GM19043 (cell line): ENCODE measurements at regions not wholly inside any gene's neighbourhood (a gene's known extent, or its start where the extent isn't known, plus 50 kb on each side); places are given as distances from the start of the nearest gene placed in this dataset.
"Not testable (repeated sequence)": the region's sequence is repeated elsewhere in the genome, so short reads cannot be mapped to it uniquely, and the experiment has no call there.

Experiments used
- ATAC-seq: cut with Tn5 transposase; IDR thresholded peaks from one replicate; pipeline ENCODE4 v1.9.1; 2021; ENCODE audit warnings: low read depth; ENCODE audit not compliant: unreplicated experiment

DNA sequence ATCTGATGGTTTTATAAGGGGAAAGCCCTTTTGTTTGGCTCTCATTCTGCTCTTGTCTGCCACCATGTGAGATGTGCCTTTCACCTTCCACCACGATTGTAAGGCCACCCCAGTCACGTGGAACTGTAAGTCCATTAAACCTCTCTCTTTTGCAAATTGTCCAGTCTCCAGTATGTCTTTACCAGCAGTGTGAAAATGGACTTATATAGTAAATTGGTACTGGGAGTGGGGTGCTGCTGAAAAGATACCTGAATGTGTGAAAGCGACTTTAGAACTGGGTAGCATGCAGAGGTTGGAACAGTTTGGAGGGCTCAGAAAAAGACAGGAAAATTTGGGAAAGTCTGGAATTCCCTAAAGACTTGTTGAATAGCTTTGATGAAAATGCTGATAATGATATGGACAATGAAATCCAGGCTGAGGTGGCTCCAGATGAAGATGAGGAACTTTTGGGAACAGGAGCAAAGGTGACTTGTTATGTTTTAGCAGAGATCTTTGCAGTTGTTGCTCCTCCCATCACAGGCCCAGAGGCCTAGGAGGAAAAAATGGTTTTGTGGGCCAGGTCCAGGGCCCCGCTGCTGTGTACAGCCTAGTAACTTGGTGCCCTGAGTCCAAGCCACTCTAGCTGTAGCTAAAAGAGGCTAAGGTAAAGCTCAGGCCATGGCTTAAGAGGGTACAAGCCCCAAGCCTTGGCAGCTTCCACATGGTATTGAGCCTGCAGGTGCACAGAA lies 275.7 kb upstream of the NPSR1 start:
- no peak for ATAC-seq

DNA sequence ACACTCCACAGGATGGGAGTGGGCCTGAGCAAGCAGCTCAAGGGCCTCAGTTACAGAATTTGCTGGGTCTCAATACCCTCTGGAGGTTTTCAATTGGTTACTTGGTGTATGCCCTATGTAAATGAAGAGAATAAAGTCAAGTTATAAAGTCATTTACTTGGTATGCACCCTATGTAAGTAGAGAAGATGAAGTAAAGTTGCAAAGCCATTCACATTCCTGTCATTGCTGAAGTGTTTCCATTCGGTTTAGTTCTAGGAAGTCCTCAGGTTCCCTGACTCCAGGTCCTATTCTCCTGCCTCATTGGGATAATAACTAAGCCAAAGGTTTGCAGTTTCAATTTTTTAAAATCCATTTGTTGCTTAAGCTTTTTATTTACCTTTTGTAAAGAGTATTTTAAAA lies 272.6 kb upstream of the NPSR1 start:
- ATAC-seq, result no peak

DNA sequence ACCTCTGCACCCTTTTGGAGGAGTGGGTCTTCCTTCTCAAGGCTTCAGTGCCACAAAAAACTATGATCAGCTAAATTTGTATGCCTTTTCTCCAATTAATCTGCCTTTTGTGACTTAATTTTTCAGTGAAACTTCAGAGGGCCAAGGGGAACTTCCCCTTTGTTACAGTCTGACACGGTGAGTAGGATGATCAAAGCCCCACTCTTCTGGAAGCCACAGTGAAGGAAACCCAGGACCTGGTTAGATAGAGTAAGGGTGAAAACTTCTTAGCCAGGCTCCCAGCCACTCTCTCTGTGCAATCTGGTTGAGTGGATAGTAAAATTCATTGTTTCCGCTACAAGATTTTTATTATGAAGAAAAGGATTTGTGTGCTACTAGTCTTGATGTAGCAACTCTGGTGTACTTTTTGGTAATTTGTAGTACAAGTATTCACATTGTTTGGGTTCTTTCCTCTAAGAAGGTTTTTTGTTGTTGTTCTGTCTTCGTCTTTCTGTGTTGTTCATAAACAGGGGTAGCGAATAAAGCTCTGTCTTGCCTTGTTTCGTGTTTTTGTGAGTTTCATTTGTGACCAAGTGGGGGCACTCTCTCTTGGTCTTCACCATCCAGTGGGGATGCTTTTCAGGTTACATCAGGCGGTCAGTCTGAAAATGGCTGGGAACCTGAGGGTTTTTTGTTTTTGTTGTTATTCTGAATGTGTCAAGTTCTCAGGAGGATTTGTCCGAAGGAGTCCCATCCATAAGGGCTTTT lies 268.5 kb upstream of the NPSR1 start:
- no peak for ATAC-seq

DNA sequence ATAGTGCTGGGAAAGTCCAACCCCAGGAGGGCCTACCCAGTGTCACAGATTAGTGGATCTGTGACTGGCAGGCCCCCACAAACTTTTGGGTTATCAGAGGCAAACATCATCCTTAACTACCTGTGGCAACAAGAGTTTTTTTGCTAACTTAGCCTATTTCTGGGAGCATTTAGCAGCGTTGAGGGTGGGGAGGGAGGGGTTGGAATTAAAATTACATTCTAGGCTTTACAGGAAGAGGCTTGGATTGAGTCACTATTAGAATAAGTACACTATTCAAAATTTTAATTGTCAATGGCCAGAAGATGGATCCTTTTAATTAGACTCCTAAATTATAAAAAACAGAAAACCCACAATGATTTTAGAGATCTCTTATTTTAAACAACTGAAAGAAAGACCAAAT lies 267.9 kb upstream of the NPSR1 start:
- no peak for ATAC-seq

DNA sequence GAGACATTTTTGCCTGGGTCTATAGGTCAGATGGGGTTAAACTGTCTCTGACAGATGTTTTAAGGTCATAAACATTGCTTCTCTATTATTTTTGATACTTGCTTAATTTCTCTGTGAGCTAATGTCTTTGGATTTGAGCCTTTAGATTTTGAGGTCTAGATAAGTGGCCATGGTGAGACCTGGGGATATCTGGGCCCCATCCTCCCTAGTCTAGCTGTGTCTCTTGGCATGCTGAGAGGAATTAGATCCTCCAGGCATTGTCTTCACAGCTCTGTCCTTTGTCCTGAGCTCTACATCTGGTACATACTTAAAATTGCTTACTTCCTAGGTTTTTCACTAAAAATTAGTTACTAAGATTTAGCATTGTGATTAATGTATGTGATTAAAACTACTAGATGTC lies 265.0 kb upstream of the NPSR1 start:
- no peak for ATAC-seq

DNA sequence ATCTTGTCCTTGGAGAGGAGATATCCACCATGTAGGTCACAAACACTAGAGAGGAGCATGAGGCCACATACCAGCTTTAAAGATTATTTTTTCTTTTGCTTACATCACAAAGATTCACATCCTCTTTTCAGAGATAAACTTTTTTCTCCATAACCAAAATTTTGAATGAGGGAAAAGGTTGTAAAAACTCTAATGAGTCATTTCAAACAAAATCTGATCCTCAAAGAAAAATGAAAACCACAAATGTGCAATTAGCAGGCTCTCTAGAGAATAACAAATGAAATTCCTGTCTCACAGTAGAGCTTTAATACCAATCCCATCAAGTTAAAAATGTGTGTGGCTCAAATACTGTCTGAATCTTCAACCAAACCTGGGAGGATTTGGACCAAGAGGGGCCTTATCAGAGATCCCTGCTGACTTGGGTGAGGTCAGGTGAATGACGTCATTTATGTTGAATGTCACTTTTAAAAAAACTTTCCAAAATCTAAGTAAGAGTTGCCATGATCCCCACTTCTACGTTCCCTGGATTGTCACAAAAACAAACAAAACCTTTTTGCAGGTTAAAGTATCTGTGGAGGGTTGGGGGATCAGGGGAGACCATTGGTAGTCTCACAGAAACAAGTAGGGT lies 261.5 kb upstream of the NPSR1 start:
- no peak for ATAC-seq

DNA sequence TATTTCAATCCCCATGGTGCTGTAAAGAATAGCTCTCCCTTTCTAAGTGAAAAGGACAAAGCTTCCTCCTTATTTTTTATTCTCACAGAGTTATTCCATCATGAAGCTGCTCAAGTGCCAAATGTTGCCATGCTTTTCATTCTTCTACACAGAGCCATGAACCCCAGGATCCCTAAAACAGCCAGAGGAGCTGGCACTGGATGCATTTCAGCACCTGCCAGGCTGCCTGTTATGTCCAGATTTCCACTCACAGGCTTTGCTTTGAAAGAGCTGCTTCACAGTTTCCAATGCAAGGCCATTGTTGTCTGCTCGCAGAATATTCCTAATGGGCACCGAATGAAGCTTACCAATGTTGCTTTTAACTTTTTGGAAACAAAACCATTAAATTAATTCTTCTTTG lies 256.2 kb upstream of the NPSR1 start:
- no peak for ATAC-seq

DNA sequence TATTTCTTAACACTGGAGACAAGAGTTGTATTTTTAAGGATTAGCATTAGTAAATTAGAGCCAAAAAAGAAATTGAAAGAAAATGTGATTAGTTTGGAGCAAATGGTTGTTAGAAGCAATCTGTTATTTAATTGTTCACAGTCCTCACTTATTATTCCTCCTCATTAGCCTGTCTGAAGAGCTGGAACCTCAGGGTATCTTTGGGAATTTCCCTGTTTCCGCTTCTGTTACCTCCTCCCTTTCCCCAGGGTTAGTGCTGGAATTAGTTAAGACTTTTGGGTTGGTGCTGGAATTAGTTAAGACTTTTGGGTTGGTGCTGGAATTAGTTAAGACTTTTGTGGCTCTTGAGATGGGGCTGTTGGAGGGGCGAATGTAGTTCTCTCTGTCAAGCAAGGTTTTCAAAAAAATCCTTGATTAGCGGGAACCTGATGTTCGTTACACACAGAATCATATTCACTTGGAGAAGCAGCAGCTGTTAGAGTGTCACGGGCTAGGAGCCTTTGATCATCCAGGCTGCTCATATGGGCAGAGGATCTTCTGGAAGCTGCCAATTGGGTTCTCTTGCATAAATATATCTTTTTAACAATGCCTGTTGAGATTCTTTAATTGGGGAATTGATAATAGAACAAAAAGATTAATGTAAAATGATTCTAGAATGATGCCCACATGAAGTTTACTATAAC lies 251.0 kb upstream of the NPSR1 start:
- ATAC-seq, result no peak

DNA sequence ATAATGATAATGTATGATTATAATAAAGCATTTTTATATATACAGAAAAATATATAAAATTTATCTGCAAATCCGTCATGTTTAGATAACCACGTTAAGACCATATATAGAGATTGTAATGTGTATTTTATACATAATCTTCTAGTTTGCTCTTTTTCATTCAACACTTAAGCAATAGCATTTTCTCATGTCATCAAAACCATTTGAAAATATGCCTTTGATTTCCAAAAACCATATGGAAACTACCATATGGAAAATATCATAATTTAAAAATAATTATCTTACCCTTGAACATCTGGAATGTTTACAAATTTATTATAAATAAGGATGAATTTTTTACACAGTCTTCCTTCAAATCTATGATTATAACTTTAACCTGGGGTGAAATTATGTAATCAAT lies 250.4 kb upstream of the NPSR1 start:
- no peak for ATAC-seq

DNA sequence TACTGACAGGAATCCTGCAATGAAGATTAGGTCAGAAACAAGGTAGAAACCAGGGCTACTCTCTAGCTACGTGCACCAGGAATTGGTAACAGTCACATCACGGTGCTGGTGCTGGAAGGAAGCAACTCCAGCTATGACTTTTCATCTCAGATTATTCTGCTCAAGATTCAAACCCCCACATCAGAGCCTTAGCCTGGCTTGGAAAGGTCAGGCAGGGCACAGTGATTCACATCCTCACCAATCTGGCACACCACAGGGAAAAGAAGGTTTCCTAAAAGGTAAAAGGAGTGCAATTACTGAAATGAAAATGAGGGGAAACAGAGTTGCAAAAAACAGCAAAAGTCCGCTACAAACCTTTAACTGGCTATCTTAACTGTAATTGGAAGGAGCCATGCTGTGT lies 240.2 kb upstream of the NPSR1 start:
- no peak for ATAC-seq

DNA sequence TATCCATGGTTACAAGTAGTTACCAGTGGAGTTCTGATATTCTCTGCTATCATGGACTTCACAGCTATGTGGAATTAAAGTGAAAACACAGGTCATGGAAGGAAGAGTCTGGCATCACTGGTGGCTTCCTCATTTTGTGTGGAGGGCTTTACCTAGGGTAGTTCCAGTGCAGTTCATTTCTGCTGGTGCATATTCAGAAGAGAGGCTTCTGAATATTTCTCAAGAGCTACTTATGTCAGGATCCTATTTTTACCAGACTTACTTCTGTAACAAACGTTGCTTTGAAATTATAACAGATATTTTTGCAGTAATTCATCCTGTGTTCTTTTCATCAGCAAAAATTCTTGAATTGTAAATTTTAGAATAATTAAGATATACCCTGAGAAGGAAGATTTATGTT lies 236.5 kb upstream of the NPSR1 start:
- no peak for ATAC-seq

DNA sequence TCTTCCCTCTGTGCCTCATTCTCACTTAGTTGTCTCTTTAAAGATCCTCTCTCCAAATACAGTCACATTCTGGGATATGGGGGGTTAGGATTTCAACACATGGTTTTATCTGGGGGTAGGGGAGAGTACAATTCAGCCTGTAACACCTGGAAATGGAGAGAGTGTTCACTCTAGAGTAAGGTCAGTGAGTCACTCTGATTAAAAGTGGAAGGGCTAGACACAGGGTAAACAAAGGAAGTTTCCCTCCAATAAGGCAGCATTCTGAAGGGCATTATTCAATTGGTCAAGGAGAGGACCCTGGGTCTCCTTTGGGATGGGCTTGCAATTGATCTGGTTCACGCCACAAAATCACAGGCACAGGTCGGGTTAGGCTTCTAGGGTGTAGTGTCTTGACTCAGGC lies 232.8 kb upstream of the NPSR1 start:
- no peak for ATAC-seq

DNA sequence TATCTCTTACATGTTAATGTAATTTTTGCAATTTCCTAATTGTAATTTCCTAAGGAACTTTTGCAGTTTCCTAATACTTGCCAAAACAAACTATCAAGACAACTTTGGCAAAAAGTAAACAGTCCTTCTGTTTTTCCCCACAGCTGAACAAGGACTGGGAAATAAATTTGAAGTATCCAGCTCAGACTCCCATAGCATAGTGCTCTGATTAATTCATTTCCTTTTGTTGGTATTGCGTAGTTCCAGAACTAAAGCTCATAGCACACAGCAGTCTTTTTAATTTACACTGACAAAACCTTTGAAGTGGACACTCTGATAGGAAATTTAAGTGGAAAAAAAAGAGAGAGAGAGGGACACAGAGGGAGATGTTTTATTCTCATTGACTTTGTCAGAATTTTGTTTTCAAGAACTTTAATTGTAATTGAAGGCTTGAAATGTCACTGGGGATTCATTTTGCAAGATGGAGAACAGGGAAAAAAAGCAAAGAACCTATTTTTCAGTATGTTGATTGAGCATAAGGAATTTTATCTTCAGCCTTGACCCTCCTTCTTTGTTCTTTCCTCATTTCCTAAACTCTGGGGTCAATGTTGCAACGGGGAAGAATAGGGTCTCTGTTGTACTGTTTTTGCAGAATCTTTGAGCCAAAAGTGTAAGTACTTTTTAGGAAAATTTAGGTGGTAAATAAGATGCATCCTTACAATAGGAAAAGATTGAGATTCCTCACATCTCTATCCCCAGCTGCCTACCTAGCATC lies 232.2 kb upstream of the NPSR1 start:
- ATAC-seq, result no peak

DNA sequence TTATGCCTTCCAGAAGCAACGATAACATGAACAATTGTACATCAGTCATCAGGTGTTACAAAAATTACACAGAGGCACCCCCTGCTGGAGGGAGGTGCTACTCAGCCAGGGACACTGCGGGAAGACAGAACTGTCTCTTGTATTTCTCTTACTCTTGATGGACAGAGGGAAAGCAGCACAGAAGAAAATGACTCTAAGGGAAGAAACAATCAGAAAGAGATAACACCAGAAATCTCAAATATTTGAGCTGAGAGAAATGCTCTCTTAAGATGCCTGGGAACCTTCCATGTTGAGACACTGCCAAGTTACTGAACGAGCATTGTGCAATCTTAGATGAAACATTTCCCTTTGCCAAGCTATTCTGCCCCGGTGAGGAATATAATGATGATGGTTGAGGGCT lies 227.6 kb upstream of the NPSR1 start:
- ATAC-seq, result no peak

DNA sequence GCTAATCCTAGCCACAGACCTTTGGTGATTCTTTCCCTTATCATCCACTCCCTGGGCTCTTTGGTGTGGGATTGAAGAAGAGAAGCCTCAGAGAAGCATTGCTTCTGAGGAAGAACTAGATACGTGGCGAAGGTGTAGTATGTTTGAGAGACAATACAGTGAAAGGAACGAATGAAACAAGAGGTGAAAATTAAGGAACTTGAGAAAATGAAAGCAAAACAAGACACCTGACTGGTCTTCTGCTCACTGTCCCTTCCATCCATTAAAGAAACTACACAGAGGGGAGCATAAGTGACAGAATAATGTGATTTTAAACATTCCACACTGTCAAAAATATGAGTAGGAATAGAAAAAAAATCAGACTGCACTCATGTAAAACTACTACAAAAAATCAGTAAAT lies 219.6 kb upstream of the NPSR1 start:
- ATAC-seq, result no peak

DNA sequence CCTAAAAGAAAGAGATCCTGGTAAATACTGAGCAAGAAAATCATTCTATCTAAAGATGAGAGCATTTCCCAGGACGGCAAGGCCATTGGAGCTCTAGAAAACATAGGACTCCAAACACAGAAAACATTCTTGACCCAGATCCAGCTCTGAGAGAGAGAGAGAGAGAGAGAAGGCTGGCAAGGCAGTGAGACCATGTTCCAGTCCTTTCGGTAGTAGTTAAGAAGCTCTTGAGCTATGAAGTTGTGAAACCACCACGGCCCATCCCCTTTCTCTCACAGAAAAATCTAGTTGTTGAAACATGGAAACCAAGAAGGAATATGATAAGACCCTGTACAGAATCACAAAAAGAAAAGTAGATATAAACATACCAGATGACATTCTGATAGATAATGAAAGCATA lies 212.4 kb upstream of the NPSR1 start:
- ATAC-seq, result no peak

DNA sequence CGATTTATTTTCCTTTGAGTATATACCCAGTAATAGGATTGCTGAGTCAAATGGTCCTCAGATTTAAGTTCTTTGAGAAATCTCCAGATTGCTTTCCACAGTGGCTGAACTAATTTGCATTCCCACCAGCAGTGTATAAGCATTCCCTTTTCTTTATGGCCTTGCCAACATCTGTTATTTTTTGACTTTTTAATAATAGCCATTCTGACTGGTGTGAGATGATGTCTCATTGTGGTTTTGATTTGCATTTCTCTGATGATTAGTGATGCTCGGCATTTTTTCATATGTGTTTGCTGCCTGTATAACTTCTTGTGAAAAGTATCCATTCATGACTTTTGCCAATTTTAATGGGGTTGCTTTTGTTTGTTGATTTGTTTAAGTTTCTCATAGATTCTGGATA lies 209.5 kb upstream of the NPSR1 start:
- not testable (repeated sequence) for ATAC-seq

DNA sequence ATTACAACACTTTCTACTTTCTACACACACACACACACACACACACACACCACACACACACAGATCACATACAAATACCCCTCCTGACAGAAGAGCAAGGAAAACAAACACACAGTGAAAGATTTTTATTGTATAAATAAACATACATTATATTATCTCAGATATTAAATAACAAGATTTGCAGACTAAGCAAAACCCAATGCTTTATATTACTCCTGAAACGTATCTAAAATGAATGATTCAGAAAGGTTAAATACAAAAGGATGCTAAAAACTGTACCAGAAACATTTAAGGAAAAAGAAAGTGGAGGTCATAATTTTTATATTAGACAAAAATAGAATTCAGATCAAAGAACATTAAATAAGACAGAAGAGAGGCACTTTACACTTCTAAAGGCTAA lies 208.3 kb upstream of the NPSR1 start:
- ATAC-seq, result no peak

DNA sequence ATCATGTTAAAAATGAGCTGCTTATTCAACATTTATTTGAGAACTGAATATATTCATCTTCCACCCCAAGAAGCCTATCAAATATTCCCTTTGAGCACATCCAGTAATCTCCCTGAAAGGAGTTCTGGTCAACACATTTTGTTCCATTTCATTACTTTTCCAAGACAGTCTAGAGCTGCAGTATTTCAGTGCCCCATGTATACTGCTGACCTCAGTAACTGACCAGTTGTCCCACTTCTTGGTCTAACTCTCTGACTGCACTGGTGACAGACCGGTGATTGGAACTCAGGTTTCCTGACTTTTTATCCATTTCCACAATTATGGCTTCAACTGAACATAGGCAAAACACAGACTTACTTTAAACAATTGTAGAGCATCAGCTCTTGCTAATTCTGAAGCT lies 206.8 kb upstream of the NPSR1 start:
- ATAC-seq, result no peak

DNA sequence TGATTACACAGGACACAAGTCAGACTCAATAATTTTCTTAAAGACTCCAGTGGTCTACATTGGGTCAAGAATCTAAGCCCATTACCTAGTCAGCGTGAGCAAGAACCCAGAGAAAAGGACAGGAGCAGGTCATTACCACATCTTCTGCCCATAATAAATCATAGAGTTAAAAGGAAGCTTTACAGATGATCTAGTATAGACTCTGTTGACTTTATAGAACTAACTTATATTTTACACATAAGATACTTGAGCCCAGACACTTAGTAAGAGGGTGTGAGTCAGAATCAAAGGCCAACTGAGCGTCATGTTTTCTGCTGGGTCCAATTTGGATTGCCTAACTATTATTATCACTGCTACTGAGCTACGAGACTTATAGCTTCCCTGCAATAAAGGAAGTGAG lies 206.1 kb upstream of the NPSR1 start:
- no peak for ATAC-seq

DNA sequence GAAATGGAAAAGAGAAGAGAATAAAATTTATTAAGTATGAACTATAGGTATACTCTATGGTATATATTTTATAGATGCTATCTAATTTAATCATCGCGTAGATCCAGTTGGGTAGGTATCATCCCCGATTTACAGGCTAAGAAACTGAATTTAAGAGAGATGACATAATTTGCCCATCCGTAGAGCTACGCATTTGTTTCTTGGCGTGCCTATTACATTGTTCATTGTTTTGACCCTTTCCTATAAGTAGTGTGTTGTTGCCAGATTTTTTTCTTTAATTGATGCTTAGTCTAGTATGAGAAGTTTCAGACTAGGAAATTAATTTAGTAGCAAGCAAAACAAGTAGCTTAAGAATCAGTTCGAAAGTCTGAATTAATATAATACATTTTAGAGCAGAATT lies 205.7 kb upstream of the NPSR1 start:
- ATAC-seq, result no peak
